Loucy (cell line): ENCODE measurements at regions not wholly inside any gene's neighbourhood (a gene's known extent, or its start where the extent isn't known, plus 50 kb on each side); places are given as distances from the start of the nearest gene placed in this dataset.

Source experiments
- CTCF ChIP-seq: fragments of 200-600 bp; sonication (generic); conservative IDR thresholded peaks from 2 replicates; pipeline ENCODE4 v1.5.1; 2014; ENCODE audit warnings: mild to moderate bottlenecking, antibody characterized with exemption, low read length
- EZH2phosphoT487 ChIP-seq: fragments of 200-600 bp; IDR thresholded peaks from 2 replicates; pipeline ENCODE4 v1.6.1; 2018; ENCODE audit warnings: antibody characterized with exemption, mild to moderate bottlenecking, moderate library complexity, borderline replicate concordance

GRCh38 chr13:55263045-55263444 lies 1877.7 kb upstream of the PRR20A start:
- no peak for TF ChIP-seq CTCF
- no peak for TF ChIP-seq EZH2phosphoT487
